Fibroblast of lung (primary cell): ENCODE measurements at regions not wholly inside any gene's neighbourhood (a gene's known extent, or its start where the extent isn't known, plus 50 kb on each side); places are given as distances from the start of the nearest gene placed in this dataset.

Source experiments
- DNase-seq, 2 donors: peaks; one replicate each; pipeline versions ENCODE4 v3.0.0 to v3.0.0-alpha.2; 2010; ENCODE audit warnings: low read depth in 2 of 2
- H2AFZ ChIP-seq: 2 replicates; pipeline ENCODE4 v1.5.1; 2012; ENCODE audit warnings: low read length, control low read depth, inconsistent platforms
- H3K27ac ChIP-seq: 2 replicates; pipeline ENCODE4 v1.5.1; 2011; ENCODE audit warnings: low read length, control low read depth; ENCODE audit not compliant: insufficient read depth
- H3K27me3 ChIP-seq: 2 replicates; pipeline ENCODE4 v1.5.1; 2011; ENCODE audit warnings: mild to moderate bottlenecking, low read length; ENCODE audit not compliant: control insufficient read depth, insufficient read depth
- H3K36me3 ChIP-seq: 2 replicates; pipeline ENCODE4 v1.5.1; 2011; ENCODE audit warnings: low read length; ENCODE audit not compliant: control insufficient read depth, insufficient read depth
- H3K4me1 ChIP-seq: 2 replicates; pipeline ENCODE4 v1.5.1; 2011; ENCODE audit warnings: low read length; ENCODE audit not compliant: control insufficient read depth, insufficient read depth; ENCODE audit errors: extremely low read depth
- H3K4me2 ChIP-seq: 2 replicates; pipeline ENCODE4 v1.5.1; 2011; ENCODE audit warnings: low read length, control low read depth; ENCODE audit not compliant: insufficient read depth; ENCODE audit errors: extremely low read depth
- H3K4me3 ChIP-seq, 4 experiments: fragments of 200-600 bp in 1 of 4; sonication (generic) in 1 of 4; replicated peaks in 1 of 4; 2 replicates each; pipeline ENCODE4 v1.5.1; 2011 to 2016; ENCODE audit warnings: low read length in 4 of 4, low read depth in 3 of 4, mild to moderate bottlenecking in 3 of 4, control low read depth in 2 of 4, inconsistent platforms in 1 of 4, mixed read lengths in 1 of 4; ENCODE audit not compliant: insufficient read depth in 1 of 4; ENCODE audit errors: control extremely low read depth in 1 of 4
- H3K79me2 ChIP-seq: 2 replicates; pipeline ENCODE4 v1.5.1; 2012; ENCODE audit warnings: mild to moderate bottlenecking, low read length, inconsistent platforms; ENCODE audit not compliant: control insufficient read depth, insufficient read depth
- H3K9ac ChIP-seq: 2 replicates; pipeline ENCODE4 v1.5.1; 2011; ENCODE audit warnings: mild to moderate bottlenecking, low read length, control low read depth; ENCODE audit not compliant: insufficient read depth
- H3K9me3 ChIP-seq: 2 replicates; pipeline ENCODE4 v1.5.1; 2012; ENCODE audit warnings: low read depth, low read length; ENCODE audit not compliant: control insufficient read depth, insufficient read depth
- H4K20me1 ChIP-seq: 2 replicates; pipeline ENCODE4 v1.5.1; 2011; ENCODE audit warnings: low read length; ENCODE audit not compliant: control insufficient read depth, insufficient read depth; ENCODE audit errors: extremely low read depth
- CTCF ChIP-seq, 2 donors: IDR thresholded peaks in 1 of 2; conservative IDR thresholded peaks in 1 of 2; 1 replicate in 1 of 2; 2 replicates in 1 of 2; pipeline ENCODE4 v1.5.1; 2011 to 2012; ENCODE audit warnings: low read length in 2 of 2, control low read depth in 1 of 2, inconsistent platforms in 1 of 2, low read depth in 1 of 2, mild to moderate bottlenecking in 1 of 2
- EZH2 ChIP-seq: IDR thresholded peaks from 2 replicates; pipeline ENCODE4 v1.5.1; 2012; ENCODE audit warnings: low read length, control low read depth, mild to moderate bottlenecking; ENCODE audit errors: missing control alignments

DNA sequence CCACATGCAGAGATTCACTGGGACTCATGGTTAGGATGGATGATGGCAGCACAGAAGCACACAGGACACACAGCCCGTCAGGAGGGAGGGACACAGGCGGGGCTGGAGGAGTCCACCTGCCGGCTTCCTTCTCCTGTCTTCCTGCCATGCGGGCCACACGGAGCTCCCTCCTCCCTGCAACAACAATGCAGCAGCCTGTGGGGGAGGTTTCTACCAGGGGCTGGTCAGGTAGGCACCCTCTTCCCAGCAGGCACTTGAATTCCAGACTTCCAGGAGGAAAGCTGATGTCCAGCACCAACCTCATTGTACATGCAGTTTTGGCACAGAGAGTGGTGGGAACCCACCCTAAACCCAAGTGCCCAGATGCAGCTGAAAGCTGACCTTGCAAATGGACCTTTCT is 341.2 kb downstream of the GLRX3 start:
- H3K9ac ChIP-seq, result no peak overlapping the region
- no peak overlapping the region for H2AFZ ChIP-seq
- H3K79me2 ChIP-seq, result no peaks in the 10 kb centered on the region
- H3K36me3 ChIP-seq, result no peaks in the 10 kb centered on the region
- no peak overlapping the region for H3K4me2 ChIP-seq
- no peaks in the 10 kb centered on the region for H3K9me3 ChIP-seq
- no peak overlapping the region for H3K27ac ChIP-seq
- no peaks in the 10 kb centered on the region for H4K20me1 ChIP-seq
- TF ChIP-seq CTCF (conservative IDR thresholded peaks at IDR 0.05 in 1 of 2, IDR thresholded peaks at IDR 0.05 in 1 of 2; ENCODE audit: low read depth in 1 of 2, low read length in 2 of 2) (no peak), EZH2 (no peak)
- no peak overlapping the region for H3K4me3 ChIP-seq
- DNase-seq, result no peak
- H3K4me1 ChIP-seq, result no peaks in the 10 kb centered on the region
- H3K27me3 ChIP-seq, result no peaks in the 10 kb centered on the region

DNA sequence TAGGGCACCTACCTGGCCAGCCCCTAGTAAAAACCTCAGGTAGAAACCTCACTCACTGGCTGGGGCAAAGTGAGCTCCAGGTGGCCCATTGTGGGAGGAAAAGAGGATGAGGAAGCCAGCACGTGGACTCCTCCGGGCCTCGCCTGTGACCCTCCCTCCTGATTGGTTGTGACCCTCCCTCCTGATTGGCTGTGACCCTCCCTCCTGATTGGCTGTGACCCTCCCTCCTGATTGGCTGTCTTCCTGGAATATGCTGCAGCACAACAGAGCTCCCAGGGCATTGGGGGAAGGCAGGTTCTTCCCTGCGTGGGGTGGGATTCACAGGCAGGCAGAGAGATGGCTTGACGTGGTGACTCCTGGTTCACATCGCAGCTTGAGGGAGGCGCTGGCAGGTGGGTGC is 343.0 kb downstream of the GLRX3 start:
- Histone ChIP-seq H3K9ac (no peak overlapping the region), H3K4me1 (no peaks in the 10 kb centered on the region), H3K36me3 (no peaks in the 10 kb centered on the region), H3K27me3 (no peaks in the 10 kb centered on the region), H3K79me2 (no peaks in the 10 kb centered on the region), H3K4me2 (no peak overlapping the region), H2AFZ (no peak overlapping the region), H3K4me3 (no peak overlapping the region), H3K27ac (no peak overlapping the region), H3K9me3 (no peaks in the 10 kb centered on the region), H4K20me1 (no peaks in the 10 kb centered on the region)
- TF ChIP-seq CTCF (conservative IDR thresholded peaks at IDR 0.05 in 1 of 2, IDR thresholded peaks at IDR 0.05 in 1 of 2; ENCODE audit: low read depth in 1 of 2, low read length in 2 of 2) (no peak), EZH2 (no peak)
- DNase-seq, result no peak

GRCh38 chr10:130479926-130480325 is 343.7 kb downstream of the GLRX3 start:
- Histone ChIP-seq H3K4me3 (no peak overlapping the region), H3K4me1 (no peaks in the 10 kb centered on the region), H3K36me3 (no peaks in the 10 kb centered on the region), H3K4me2 (no peak overlapping the region), H4K20me1 (no peaks in the 10 kb centered on the region), H3K9me3 (no peaks in the 10 kb centered on the region), H2AFZ (no peak overlapping the region), H3K9ac (no peak overlapping the region), H3K27me3 (no peaks in the 10 kb centered on the region), H3K79me2 (no peaks in the 10 kb centered on the region), H3K27ac (no peak overlapping the region)
- DNase-seq, result no peak
- TF ChIP-seq EZH2 (no peak), CTCF (conservative IDR thresholded peaks at IDR 0.05 in 1 of 2, IDR thresholded peaks at IDR 0.05 in 1 of 2; ENCODE audit: low read depth in 1 of 2, low read length in 2 of 2) (no peak)
